DOHH2 (cell line): ENCODE measurements at regions not wholly inside any gene's neighbourhood (a gene's known extent, or its start where the extent isn't known, plus 50 kb on each side); places are given as distances from the start of the nearest gene placed in this dataset.

Experiments
- H3F3A ChIP-seq: fragments of 200-600 bp; sonication (generic), shearing (Covaris generic); 2 replicates; pipeline ENCODE4 v1.6.0; 2016; ENCODE audit warnings: antibody characterized with exemption, mild to moderate bottlenecking; ENCODE audit not compliant: control insufficient read depth, insufficient read depth
- H3K27ac ChIP-seq: fragments of 200-600 bp; sonication (generic); 2 replicates; pipeline ENCODE4 v1.5.1; 2014; ENCODE audit warnings: low read depth, mild to moderate bottlenecking, low read length, moderate library complexity
- H3K27me3 ChIP-seq: fragments of 200-600 bp; sonication (generic); 2 replicates; pipeline ENCODE4 v1.6.1; 2014; ENCODE audit warnings: mild to moderate bottlenecking, low read length, mixed read lengths; ENCODE audit not compliant: control insufficient read depth
- H3K36me3 ChIP-seq: fragments of 200-600 bp; sonication (generic); 2 replicates; pipeline ENCODE4 v1.6.1; 2014; ENCODE audit warnings: mild to moderate bottlenecking, low read length, moderate library complexity, mixed read lengths; ENCODE audit not compliant: control insufficient read depth
- H3K4me1 ChIP-seq: fragments of 200-600 bp; sonication (generic); 2 replicates; pipeline ENCODE4 v1.6.1; 2014; ENCODE audit warnings: mild to moderate bottlenecking, low read length, mixed read lengths; ENCODE audit not compliant: control insufficient read depth
- H3K4me2 ChIP-seq: fragments of 200-600 bp; sonication (generic); 2 replicates; pipeline ENCODE4 v1.6.0; 2014; ENCODE audit warnings: mild to moderate bottlenecking, low read length, moderate library complexity
- H3K4me3 ChIP-seq: fragments of 200-600 bp; sonication (generic); 2 replicates; pipeline ENCODE4 v1.5.1; 2014; ENCODE audit warnings: mild to moderate bottlenecking, low read length, mixed read lengths
- H3K79me2 ChIP-seq: fragments of 200-600 bp; sonication (generic); 2 replicates; pipeline ENCODE4 v1.6.1; 2014; ENCODE audit warnings: mild to moderate bottlenecking, low read length, mixed read lengths; ENCODE audit not compliant: control insufficient read depth
- H3K9me2 ChIP-seq: fragments of 200-600 bp; sonication (generic); replicated peaks from 2 replicates; pipeline ENCODE4 v1.6.1; 2014; ENCODE audit warnings: mild to moderate bottlenecking, low read length, mixed read lengths; ENCODE audit not compliant: control insufficient read depth
- H3K9me3 ChIP-seq: fragments of 200-600 bp; sonication (generic); 2 replicates; pipeline ENCODE4 v1.6.1; 2014; ENCODE audit warnings: antibody characterized with exemption, low read length, mixed read lengths; ENCODE audit not compliant: control insufficient read depth, insufficient read depth
- H4K20me1 ChIP-seq: fragments of 200-600 bp; sonication (generic); 2 replicates; pipeline ENCODE4 v1.6.0; 2014; ENCODE audit warnings: low read depth, mild to moderate bottlenecking, antibody characterized with exemption, low read length, moderate library complexity; ENCODE audit not compliant: control insufficient read depth, insufficient read depth
- CTCF ChIP-seq: fragments of 200-600 bp; sonication (generic); IDR thresholded peaks from one replicate; pipeline ENCODE4 v1.5.1; 2014; ENCODE audit warnings: antibody characterized with exemption, mild to moderate bottlenecking, low read depth, low read length; ENCODE audit not compliant: poor library complexity, severe bottlenecking
- EZH2phosphoT487 ChIP-seq: fragments of 200-600 bp; sonication (generic); IDR thresholded peaks from 2 replicates; pipeline ENCODE4 v1.6.1; 2017; ENCODE audit warnings: borderline replicate concordance, mild to moderate bottlenecking, antibody characterized with exemption, low read length, moderate library complexity, mixed read lengths

GRCh38 chrX:137427816-137428215, 138.1 kb upstream of the ZIC3 start:
- no peaks in the 10 kb centered on the region for H3K9me3 ChIP-seq
- no peaks in the 10 kb centered on the region for H3K4me1 ChIP-seq
- TF ChIP-seq CTCF, result no peak
- no peak for TF ChIP-seq EZH2phosphoT487
- no peaks in the 10 kb centered on the region for H3K9me2 ChIP-seq
- no peaks in the 10 kb centered on the region for H3K36me3 ChIP-seq
- no peaks in the 10 kb centered on the region for H3K27me3 ChIP-seq
- no peaks in the 10 kb centered on the region for H3K79me2 ChIP-seq
- no peak overlapping the region for H3K4me2 ChIP-seq
- H3F3A ChIP-seq, result no peaks in the 10 kb centered on the region
- no peaks in the 10 kb centered on the region for H4K20me1 ChIP-seq
- no peak overlapping the region for H3K4me3 ChIP-seq
- H3K27ac ChIP-seq, result no peak overlapping the region

- Histone ChIP-seq H3K9me3 (no peaks in the 10 kb centered on the region), H3K4me2 (no peak overlapping the region), H3K79me2 (no peaks in the 10 kb centered on the region), H3K4me1 (no peaks in the 10 kb centered on the region), H3K9me2 (no peaks in the 10 kb centered on the region), H3K27ac (no peak overlapping the region), H3K4me3 (no peak overlapping the region), H4K20me1 (no peaks in the 10 kb centered on the region), H3K27me3 (no peaks in the 10 kb centered on the region), H3K36me3 (no peaks in the 10 kb centered on the region), H3F3A (no peaks in the 10 kb centered on the region)
- TF ChIP-seq EZH2phosphoT487 (no peak), CTCF (no peak)
Observed at GRCh38 chrX:137427426-137427778, 138.5 kb upstream of the ZIC3 start.

GRCh38 chrX:137426695-137427425, 139.1 kb upstream of the ZIC3 start:
- Histone ChIP-seq H3K27me3 (no peaks in the 10 kb centered on the region), H3K9me3 (no peaks in the 10 kb centered on the region), H3K4me1 (no peaks in the 10 kb centered on the region), H3F3A (no peaks in the 10 kb centered on the region), H3K4me3 (no peak overlapping the region), H3K36me3 (no peaks in the 10 kb centered on the region), H3K27ac (no peak overlapping the region), H3K9me2 (no peaks in the 10 kb centered on the region), H4K20me1 (no peaks in the 10 kb centered on the region), H3K4me2 (no peak overlapping the region), H3K79me2 (no peaks in the 10 kb centered on the region)
- no peak for TF ChIP-seq EZH2phosphoT487
- TF ChIP-seq CTCF, result no peak
